ENCODE measurements at regions not wholly inside any gene's neighbourhood (a gene's known extent, or its start where the extent isn't known, plus 50 kb on each side); places are given as distances from the start of the nearest gene placed in this dataset.

DNA sequence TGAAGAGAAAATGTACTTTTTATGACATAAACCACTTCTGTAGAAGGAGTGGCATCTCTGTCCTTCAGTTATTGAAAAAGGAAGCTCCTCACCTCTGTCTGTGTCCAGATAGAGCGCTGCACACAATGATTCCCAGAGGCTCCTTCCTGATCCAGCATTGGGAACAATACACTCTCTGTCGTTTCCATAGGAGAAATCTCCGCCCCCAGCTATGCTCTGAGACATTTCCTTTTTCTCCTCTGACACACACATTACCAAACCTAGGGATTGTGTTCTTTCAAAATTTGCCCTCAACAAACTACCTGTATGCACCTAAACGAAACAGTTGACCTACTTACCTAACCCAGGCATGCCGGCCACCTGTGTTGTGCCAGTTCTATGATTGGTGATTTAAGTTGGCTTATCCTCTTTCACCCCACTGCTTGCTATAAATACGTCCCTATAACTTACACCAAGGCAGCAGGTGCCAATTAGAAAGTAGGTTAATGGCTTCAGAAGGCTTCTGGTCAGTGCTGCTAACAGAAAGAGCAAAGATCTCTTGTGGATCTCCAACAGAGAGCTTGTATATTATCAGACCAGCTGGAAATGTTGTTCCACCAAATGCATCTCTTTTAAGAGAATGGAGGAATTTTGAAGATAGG, 140.1 kb upstream of the JCAD start:
- TF ChIP-seq POLR2A (IDR thresholded peaks at IDR 0.05; ENCODE audit: low read depth, low read length) = no peak
- no peak for TF ChIP-seq POLR2AphosphoS5 (IDR thresholded peaks at IDR 0.05; ENCODE audit: low read depth, low read length)
- TF ChIP-seq TAF1 (IDR thresholded peaks at IDR 0.05; ENCODE audit: low read depth, low read length) = no peak
- TF ChIP-seq PAX5 (IDR thresholded peaks at IDR 0.05; ENCODE audit: insufficient read depth, low read length, severe bottlenecking) = no peak
- no peak for TF ChIP-seq SPI1 (IDR thresholded peaks at IDR 0.05; ENCODE audit: low read depth, low read length)

All from GM12891 (cell line).